ENCODE measurements at regions not wholly inside any gene's neighbourhood (a gene's known extent, or its start where the extent isn't known, plus 50 kb on each side); places are given as distances from the start of the nearest gene placed in this dataset.

- DNase-seq (ENCODE audit: low read depth, low spot score) = no peak
Observed at GRCh38 chr4:111712093-111712677, 433.1 kb upstream of the FAM241A start.

- DNase-seq (ENCODE audit: low read depth, low spot score) = no peak
Observed at GRCh38 chr4:111713276-111713675, 432.0 kb upstream of the FAM241A start.

GRCh38 chr4:111717921-111718320, 427.3 kb upstream of the FAM241A start:
- DNase-seq (ENCODE audit: low read depth, low spot score) = no peak

GRCh38 chr4:111718763-111719559, 426.3 kb upstream of the FAM241A start:
- no peak for DNase-seq (ENCODE audit: low read depth, low spot score)

- no peak for DNase-seq (ENCODE audit: low read depth, low spot score)
Observed at GRCh38 chr4:111720866-111721265, 424.4 kb upstream of the FAM241A start.

- no peak for DNase-seq (ENCODE audit: low read depth, low spot score)
Observed at GRCh38 chr4:111722213-111722720, 423.0 kb upstream of the FAM241A start.

- no peak for DNase-seq (ENCODE audit: low read depth, low spot score)
Observed at GRCh38 chr4:111736516-111736915, 408.7 kb upstream of the FAM241A start.

- no peak for DNase-seq (ENCODE audit: low read depth, low spot score)
Observed at GRCh38 chr4:111744847-111745246, 400.4 kb upstream of the FAM241A start.

GRCh38 chr4:111748157-111748556, 397.1 kb upstream of the FAM241A start:
- DNase-seq (ENCODE audit: low read depth, low spot score) = no peak

GRCh38 chr4:111754003-111754402, 391.3 kb upstream of the FAM241A start:
- DNase-seq (ENCODE audit: low read depth, low spot score) = no peak

- DNase-seq (ENCODE audit: low read depth, low spot score) = no peak
Observed at GRCh38 chr4:111755571-111755970, 389.7 kb upstream of the FAM241A start.

GRCh38 chr4:111761531-111761930, 383.7 kb upstream of the FAM241A start:
- no peak for DNase-seq (ENCODE audit: low read depth, low spot score)

- DNase-seq (ENCODE audit: low read depth, low spot score) = no peak
Observed at GRCh38 chr4:111770514-111770913, 374.7 kb upstream of the FAM241A start.

GRCh38 chr4:111773858-111774257, 371.4 kb upstream of the FAM241A start:
- DNase-seq (ENCODE audit: low read depth, low spot score) = no peak

GRCh38 chr4:111775556-111776297, 369.5 kb upstream of the FAM241A start:
- DNase-seq (ENCODE audit: low read depth, low spot score) = no peak

- no peak for DNase-seq (ENCODE audit: low read depth, low spot score)
Observed at GRCh38 chr4:111776561-111776960, 368.7 kb upstream of the FAM241A start.

GRCh38 chr4:111778543-111778942, 366.7 kb upstream of the FAM241A start:
- no peak for DNase-seq (ENCODE audit: low read depth, low spot score)

GRCh38 chr4:111780965-111781364, 364.3 kb upstream of the FAM241A start:
- no peak for DNase-seq (ENCODE audit: low read depth, low spot score)

- no peak for DNase-seq (ENCODE audit: low read depth, low spot score)
Observed at GRCh38 chr4:111781611-111782010, 363.6 kb upstream of the FAM241A start.

- DNase-seq (ENCODE audit: low read depth, low spot score) = no peak
Observed at GRCh38 chr4:111788099-111788498, 357.2 kb upstream of the FAM241A start.

- DNase-seq (ENCODE audit: low read depth, low spot score) = no peak
Observed at GRCh38 chr4:111789901-111790640, 355.2 kb upstream of the FAM241A start.

GRCh38 chr4:111792632-111793031, 352.6 kb upstream of the FAM241A start:
- no peak for DNase-seq (ENCODE audit: low read depth, low spot score)

All from iPS DF 19.7 (cell line).